NCI-H2196 (cell line): ENCODE measurements at regions not wholly inside any gene's neighbourhood (a gene's known extent, or its start where the extent isn't known, plus 50 kb on each side); places are given as distances from the start of the nearest gene placed in this dataset.
"Not testable (repeated sequence)": the region's sequence is repeated elsewhere in the genome, so short reads cannot be mapped to it uniquely, and the experiment has no call there.

ENCODE experiments used
- DNase-seq: peaks from one replicate; lab custom pipeline; 2025; ENCODE audit not compliant: unreplicated experiment; lab: John Stamatoyannopoulos, UW

- DNase-seq = no peak
These were observed 64.2 kb downstream of the DACT2 start for GRCh38 chr6:168255283-168255881.

DNA sequence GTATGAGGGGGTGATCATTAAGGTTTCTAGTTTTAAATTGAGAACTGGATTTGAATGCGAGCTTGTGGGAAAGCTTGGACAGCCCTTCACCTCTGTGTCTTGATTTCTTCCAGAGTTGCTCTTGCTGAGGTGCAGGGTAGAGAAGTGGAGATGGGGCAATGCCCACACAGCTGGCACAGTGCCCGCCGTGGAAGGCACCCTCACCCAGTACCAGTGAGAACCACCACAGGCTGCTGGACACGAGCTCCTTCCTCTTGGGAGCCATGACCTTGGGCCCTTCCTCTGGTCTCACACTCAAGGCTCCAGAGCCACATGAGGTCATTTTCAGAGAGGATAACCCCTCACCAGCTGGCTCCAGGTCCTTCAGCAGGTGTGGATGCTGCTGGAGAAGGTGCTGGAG is 67.3 kb downstream of the DACT2 start:
- DNase-seq = no peak

DNA sequence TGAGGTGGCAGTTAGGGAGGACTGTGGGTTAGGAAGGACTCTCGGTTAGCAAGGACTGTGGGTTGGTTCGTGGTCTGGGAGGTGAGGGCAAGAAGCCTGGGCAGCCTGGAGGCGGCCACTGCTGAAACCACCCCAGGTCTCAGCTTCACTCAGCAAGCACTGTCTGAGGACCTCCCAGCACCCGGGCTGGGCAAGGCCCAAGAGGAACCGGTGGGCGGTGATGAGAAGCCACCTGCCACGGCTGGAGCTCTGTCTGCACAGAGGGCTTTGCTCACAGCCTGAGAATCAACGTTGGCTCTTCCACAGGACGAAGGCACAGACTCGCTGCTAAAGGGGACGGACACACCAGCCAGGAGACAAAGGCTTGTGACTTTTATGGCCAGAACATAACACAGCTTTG is 69.3 kb downstream of the DACT2 start:
- DNase-seq = no peak

DNA sequence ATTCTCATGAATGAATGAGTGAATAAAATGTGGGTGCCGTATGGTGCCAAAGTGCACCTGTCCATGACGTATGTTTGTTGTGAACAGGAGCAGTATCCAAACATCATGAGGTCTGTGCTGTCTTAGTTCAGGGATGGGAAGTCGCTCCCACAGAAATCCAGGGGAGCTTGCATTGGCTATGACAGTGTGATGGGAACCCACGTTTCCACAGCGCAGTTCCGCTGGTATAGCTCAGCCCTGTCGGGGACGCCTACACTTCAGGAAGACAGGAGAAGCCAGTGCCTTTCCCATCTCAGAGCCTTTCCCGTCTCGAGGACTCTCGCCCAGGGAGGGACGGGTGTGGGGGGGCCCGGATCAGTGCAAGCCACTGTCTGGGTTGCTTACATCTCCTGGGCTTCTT is 69.8 kb downstream of the DACT2 start:
- DNase-seq = no peak

- DNase-seq = no peak
These were observed 71.4 kb downstream of the DACT2 start for GRCh38 chr6:168248148-168248620.

- peak; percentile 35 for DNase-seq
These were observed 72.0 kb downstream of the DACT2 start for GRCh38 chr6:168247443-168248147.

GRCh38 chr6:168244961-168245551 is 74.5 kb downstream of the DACT2 start:
- DNase-seq = no peak

DNA sequence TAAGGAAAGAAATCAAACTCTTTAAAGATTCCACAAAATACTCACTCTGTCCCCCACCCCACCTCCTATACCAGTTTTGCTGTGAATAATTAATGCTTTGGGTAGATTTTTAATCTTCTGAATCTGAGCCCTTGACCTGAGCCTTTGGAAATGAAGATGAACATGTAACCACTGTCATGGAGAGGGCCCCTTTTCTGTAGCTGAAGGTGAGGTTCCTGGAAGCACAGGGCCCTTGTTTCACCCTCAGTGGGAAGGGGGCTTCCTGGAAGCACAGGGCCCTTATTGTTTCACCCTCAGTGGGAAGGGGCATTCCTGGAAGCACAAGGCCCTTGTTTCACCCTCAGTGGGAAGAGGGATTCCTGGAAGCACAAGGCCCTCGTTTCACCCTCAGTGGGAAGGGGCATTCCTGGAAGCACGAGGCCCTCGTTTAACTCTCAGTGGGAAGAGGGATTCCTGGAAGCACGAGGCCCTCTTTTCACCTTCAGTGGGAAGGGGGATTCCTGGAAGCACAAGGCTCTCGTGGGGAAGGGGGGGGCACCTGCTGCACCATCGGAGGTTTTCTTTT is 75.7 kb downstream of the DACT2 start:
- DNase-seq = no peak

- no peak for DNase-seq
These were observed 76.7 kb downstream of the DACT2 start for GRCh38 chr6:168242940-168243225.

GRCh38 chr6:168242111-168242939 is 77.3 kb downstream of the DACT2 start:
- DNase-seq = no peak

DNA sequence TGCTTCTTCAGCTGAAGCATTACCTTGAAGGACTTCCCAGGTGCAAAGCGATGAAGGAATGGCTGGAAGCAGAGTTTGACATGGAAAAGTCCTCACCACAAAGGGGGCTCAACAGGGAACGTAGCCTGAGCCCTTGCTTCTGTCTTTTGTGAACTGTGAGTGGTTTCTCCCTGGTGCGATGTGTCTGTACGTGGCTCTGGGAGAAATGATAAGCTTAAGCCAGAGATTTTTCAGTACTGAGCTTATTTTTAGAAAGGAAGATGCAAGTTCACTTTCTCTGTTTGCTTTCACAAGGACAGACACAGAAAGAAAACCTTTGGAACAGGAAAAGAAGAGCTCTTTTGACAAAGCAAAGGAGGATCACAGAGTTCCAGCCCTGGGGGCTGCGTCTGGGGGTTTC is 79.4 kb downstream of the DACT2 start:
- DNase-seq = no peak

DNA sequence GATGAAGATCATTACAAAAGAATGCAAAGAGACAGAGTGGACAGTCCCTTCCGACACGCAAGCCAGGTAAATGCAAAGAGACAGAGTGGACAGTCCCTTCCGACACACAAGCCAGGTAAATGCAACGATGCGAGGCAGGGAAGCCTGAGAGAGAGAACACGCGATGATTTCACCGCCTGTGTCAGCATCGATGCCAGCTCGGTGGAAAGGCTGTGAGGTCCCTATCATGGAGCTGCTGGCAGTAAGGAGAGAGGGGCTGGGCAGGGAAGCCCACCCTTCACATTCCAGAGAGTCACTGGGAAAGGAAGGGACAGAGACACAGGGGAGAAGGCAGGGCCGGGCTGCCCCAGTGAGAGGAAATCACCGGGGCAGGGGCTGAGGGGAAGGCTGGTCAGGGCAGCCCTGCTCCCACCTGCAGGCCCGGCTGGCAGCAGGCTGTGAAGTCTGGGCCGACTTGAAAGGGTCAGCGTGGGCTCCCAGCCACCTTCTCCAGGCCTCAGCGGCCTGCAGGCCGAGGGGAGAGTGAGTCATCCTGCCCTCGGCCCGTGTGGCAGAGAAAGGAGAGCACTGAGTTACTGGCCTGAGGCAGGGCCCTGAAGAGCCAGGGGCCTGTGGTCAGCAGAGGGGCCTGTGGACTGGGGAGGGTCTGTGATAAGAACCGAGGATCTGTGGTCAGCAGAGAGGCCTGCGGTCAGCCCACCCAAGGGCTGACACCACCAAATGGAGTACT is 80.4 kb downstream of the DACT2 start:
- no peak for DNase-seq

DNA sequence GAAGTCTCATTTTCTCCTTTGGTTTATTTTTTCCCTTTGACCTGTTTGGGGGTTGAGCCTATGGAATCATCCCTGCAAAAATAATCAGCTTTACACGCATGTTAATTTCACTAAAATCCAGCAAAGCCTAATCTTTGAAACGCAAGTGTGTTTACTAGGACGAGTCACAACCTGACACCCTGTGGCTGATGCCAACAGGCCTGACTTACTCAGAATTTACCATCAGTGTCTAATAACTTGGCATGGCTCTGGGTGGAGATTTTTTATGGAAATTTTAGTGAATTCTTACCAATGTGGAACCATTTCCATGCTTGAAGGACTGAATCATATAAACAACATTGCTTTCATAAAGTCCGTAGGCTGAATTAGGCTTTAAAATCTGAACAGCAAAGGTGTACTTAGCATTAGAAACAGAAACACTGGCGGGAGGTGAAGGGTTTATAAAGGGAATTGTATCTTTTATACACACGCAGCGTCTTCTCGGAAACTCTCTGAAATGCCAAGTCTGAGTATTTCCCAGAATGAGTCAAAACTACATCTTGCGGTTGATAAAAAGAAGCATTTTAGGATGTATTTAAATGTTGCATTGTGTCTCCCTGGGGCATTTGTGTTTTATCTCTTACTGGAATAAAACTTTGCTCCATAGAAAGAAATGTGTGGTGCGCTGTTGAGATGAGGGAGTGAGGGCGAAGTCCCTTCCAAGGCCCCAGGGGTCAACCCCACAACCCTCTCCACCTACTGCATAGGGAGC is 81.2 kb downstream of the DACT2 start:
- DNase-seq = no peak

- not testable (repeated sequence) for DNase-seq
These were observed 85.7 kb downstream of the DACT2 start for GRCh38 chr6:168233875-168234213.

- no peak for DNase-seq
These were observed 86.3 kb downstream of the DACT2 start for GRCh38 chr6:168232989-168233874.

DNA sequence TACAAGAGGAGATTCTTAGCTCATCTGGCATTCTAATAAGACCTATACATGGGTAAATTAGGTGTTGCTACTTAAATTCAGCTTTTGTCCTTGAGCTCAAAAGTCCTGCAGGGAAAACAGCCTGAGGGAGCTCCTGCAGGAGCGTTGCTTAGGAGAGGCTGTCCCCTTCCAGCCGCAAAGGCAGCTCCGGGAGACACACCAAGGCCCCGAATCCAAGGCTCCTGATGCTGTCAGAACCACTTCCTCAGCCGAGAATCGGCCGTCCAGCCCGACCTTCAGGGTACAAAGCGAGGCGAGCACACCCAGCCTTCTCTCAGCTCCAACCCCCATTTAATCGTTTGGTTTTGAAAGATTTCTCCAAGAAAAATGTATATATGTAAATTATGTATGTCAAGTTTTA is 87.0 kb downstream of the DACT2 start:
- DNase-seq = no peak

DNA sequence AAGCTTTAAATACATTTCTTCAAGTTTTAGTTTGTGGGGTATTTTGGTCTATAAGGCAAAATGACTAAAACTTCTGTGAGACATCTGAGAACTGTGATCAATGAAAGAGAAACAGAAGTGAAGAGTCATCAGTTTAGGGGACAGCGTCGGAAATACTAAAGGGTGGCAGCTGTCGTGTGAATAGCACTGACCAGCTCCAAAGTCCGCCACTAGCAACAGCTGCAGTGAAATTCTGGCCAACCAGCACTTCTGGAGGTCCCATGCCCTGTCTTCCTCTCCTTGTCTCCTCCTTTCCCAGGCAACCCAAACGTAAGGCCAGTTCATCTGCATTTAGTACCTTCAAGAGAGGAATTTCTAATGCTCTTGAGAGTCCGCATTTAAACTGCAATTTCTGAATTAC is 87.5 kb downstream of the DACT2 start:
- DNase-seq = no peak

GRCh38 chr6:168231393-168231957 is 88.1 kb downstream of the DACT2 start:
- no peak for DNase-seq

GRCh38 chr6:168229368-168229752 is 90.2 kb downstream of the DACT2 start:
- DNase-seq = no peak
